ENCODE measurements at regions not wholly inside any gene's neighbourhood (a gene's known extent, or its start where the extent isn't known, plus 50 kb on each side); places are given as distances from the start of the nearest gene placed in this dataset.

GRCh38 chr16:35302859-35303258 is 1843.4 kb downstream of the TP53TG3F start:
- no peaks in the 10 kb centered on the region for H4K20me1 ChIP-seq (ENCODE audit: insufficient read depth)
- ATAC-seq, result no peak
- no peak overlapping the region for H3K4me3 ChIP-seq (replicated peaks in 1 of 2; ENCODE audit: low read depth in 1 of 2, low read length in 2 of 2)
- ChIA-PET POLR2A (no interaction called here), RAD21 (ENCODE audit: low non-redundant PET in 1 of 2, low total read pairs in 2 of 2, uncharacterized antibody in 2 of 2, unreplicated experiment in 2 of 2) (no interaction called here), CTCF (no interaction called here)
- no peaks in the 10 kb centered on the region for H3K79me2 ChIP-seq (ENCODE audit: insufficient read depth, low read length)
- H3K4me1 ChIP-seq (ENCODE audit: control insufficient read depth in 1 of 2, insufficient read depth in 2 of 2, low read length in 2 of 2), result no peaks in the 10 kb centered on the region
- no peak overlapping the region for H3K4me2 ChIP-seq (ENCODE audit: low read length)
- no peak overlapping the region for H2AFZ ChIP-seq (ENCODE audit: low read depth, low read length, poor library complexity, severe bottlenecking)
- intact Hi-C loops (cut with micrococcal nuclease), result no loop called here
- H3K27me3 ChIP-seq (ENCODE audit: insufficient read depth, low read length), result no peaks in the 10 kb centered on the region
- no TSS peak for BruUV-seq (replicated peaks)
- peaks cover 0 to 55% of the 10 kb centered on the region in 2 experiments; a peak in 2 of 4 replicates for H3K9me3 ChIP-seq (ENCODE audit: control insufficient read depth in 1 of 2, insufficient read depth in 1 of 2, low read depth in 1 of 2, low read length in 2 of 2)
- TF ChIP-seq EZH2 (IDR thresholded peaks at IDR 0.05) (no peak), EGR1 (IDR thresholded peaks at IDR 0.05; ENCODE audit: low read depth) (no peak), EZH2phosphoT487 (IDR thresholded peaks at IDR 0.05; ENCODE audit: borderline replicate concordance) (no peak), ZBTB33 (IDR thresholded peaks at IDR 0.05; ENCODE audit: extremely low read depth, insufficient replicate concordance, low read length) (no peak), SIN3A (IDR thresholded peaks at IDR 0.05; ENCODE audit: low read depth) (no peak), SP1 (IDR thresholded peaks at IDR 0.05; ENCODE audit: low read depth) (no peak), SRF (IDR thresholded peaks at IDR 0.05; ENCODE audit: low read depth) (no peak), POLR2A (IDR thresholded peaks at IDR 0.05; ENCODE audit: borderline replicate concordance, extremely low read depth, insufficient read depth, insufficient read length) (no peak), REST (IDR thresholded peaks at IDR 0.05; ENCODE audit: low read depth) (no peak), RAD21 (IDR thresholded peaks at IDR 0.05; ENCODE audit: low read depth) (no peak), MAX (IDR thresholded peaks at IDR 0.05) (no peak), ELF1 (IDR thresholded peaks at IDR 0.05; ENCODE audit: borderline replicate concordance, low read depth) (no peak)
- H3K36me3 ChIP-seq (ENCODE audit: control insufficient read depth in 1 of 2, insufficient read depth in 2 of 2, low read length in 2 of 2), result no peaks in the 10 kb centered on the region
- DNase-seq (ENCODE audit: low read depth, low spot score), result no peak
- no peaks in the 10 kb centered on the region for H3K9me2 ChIP-seq (ENCODE audit: insufficient read depth)
- no peak overlapping the region for H3K27ac ChIP-seq (ENCODE audit: low read depth, low read length)
- H3K9ac ChIP-seq (ENCODE audit: low read length), result no peak overlapping the region

Data from HCT116 (cell line).